Suppressor macrophage (primary cell): ENCODE measurements at regions not wholly inside any gene's neighbourhood (a gene's known extent, or its start where the extent isn't known, plus 50 kb on each side); places are given as distances from the start of the nearest gene placed in this dataset.
"Not testable (repeated sequence)": the region's sequence is repeated elsewhere in the genome, so short reads cannot be mapped to it uniquely, and the experiment has no call there.

Source experiments
- DNase-seq, 4 experiments: peaks; one replicate each; pipeline ENCODE4 v3.0.0-alpha.2; 2020 to 2022

DNA sequence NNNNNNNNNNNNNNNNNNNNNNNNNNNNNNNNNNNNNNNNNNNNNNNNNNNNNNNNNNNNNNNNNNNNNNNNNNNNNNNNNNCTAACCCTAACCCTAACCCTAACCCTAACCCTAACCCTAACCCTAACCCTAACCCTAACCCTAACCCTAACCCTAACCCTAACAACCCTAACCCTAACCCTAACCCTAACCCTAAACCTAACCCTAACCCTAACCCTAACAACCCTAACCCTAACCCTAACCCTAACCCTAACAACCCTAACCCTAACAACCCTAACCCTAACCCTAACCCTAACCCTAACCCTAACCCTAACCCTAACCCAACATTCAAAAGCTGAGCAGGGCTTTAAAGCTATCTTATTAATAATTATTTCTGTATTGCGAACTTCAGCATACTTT lies 182.5 kb upstream of the FAM20C start:
- peak in 1 of 4 experiments; percentile 11 for DNase-seq

DNA sequence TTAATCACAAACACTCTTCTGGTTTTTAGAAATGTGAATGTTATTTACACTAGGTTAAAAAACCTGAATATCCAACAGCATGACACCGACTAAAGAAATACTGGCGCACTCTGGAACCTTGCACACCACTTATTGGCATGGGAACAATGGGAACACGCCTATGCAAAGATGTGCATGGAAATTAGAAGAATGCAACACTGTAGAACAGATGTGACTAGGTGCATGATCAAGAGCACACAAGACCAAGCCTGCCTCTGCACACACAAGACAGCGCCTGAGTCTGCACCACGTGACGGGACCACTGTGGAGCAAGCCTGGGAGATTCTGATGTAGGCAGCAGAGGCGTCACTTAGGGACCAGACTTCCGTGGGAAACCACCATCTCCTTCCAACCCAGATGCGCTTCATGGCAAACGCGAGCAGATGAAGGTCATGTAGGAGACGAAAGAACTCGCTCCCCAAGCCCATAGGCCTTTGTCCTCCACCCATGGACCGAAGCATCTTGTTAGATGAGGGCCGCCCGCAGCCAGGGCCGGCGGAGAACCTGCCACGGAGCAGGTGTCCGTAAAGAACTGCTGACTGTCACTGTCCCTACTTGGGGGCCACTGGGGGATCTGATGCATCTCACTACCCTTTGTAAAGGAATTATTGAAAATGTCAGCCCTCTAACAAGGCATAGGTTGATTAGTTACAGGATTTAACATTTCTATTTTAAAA lies 159.6 kb upstream of the FAM20C start:
- DNase-seq: not testable (repeated sequence)

- peak; percentile 41 to 66 (median 53) for DNase-seq
Observed at GRCh38 chr7:35121-35541, 157.2 kb upstream of the FAM20C start.

DNA sequence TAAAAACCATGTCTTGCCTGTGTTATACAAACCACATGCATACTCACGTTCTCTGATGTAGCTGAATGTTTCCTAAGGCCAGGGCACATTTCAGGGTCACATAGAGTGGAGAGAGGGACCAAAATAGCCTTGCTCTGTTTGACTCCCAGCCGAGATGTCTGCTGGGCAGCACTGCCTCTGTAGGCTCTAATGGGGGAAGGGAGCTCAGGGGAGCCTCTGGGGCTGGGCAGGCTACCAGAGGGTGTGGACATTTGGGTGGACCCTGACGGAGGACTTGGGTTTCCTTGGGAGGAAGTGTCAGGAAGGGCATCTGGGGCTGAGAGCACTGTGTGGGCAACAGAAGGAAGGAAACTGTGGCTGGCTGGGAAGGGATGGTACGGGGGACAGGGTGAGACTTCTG lies 155.8 kb upstream of the FAM20C start:
- not testable (repeated sequence) for DNase-seq

DNA sequence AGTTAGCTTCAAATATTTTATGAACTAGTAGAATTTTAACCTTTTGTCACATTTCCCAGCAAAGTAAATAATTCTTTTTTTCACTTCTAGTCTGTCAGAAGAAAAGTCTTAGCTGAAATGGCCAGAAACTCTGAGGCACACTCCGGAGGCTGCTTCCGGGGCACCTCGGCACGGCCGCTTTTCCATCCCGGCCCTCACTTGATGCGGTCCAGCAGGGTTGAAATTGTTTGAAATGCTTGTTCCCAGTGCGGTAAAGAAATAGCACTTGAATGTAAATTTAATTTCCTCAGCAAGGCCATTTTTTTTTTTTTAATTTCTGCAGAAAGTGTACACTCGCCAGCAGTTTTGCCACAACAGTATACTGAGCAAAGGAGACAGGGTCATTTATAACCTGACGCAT lies 154.7 kb upstream of the FAM20C start:
- not testable (repeated sequence) for DNase-seq

GRCh38 chr7:38444-38843 lies 153.9 kb upstream of the FAM20C start:
- peak in 1 of 4 experiments; percentile 56 for DNase-seq

DNA sequence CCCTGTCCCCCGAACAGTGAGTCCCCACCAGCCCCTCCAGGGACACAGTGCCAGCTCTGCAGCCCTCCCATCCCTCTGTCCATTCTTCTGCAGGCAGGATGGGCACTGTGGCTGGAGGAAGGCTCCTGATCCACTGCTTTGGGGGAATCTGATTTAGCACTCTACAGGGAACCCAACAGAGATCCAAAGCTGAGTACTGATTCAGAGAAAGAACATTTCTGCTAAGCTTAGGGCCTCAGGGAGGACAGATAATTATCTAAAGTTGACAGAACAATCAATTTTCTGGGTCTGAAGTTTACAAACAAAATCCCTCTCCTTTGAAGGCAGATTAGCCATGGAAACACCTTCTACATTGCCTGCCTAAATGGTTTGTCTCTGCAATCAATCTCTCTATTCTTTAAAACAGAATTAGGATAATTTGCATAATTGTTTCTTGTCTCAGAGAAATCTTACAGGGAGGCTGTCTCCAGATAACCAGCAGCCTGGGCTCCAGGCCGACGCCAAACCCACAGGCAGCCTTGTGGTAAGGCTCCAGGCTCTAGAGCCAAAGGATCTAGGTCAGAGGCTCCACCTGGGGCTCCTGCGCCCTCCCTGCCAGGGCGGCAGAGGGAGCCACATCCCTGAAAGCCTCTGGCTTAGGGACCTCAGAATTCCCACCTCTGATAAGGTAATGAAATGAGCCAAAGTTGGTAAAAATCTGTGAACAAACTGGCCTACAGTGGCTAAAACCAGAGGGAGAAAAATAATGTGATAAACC lies 152.2 kb upstream of the FAM20C start:
- DNase-seq: peak in 1 of 4 experiments; percentile 36

- peak in 2 of 4 experiments; percentile 41 to 47 for DNase-seq
Observed at GRCh38 chr7:40799-41750, 151.3 kb upstream of the FAM20C start.

DNA sequence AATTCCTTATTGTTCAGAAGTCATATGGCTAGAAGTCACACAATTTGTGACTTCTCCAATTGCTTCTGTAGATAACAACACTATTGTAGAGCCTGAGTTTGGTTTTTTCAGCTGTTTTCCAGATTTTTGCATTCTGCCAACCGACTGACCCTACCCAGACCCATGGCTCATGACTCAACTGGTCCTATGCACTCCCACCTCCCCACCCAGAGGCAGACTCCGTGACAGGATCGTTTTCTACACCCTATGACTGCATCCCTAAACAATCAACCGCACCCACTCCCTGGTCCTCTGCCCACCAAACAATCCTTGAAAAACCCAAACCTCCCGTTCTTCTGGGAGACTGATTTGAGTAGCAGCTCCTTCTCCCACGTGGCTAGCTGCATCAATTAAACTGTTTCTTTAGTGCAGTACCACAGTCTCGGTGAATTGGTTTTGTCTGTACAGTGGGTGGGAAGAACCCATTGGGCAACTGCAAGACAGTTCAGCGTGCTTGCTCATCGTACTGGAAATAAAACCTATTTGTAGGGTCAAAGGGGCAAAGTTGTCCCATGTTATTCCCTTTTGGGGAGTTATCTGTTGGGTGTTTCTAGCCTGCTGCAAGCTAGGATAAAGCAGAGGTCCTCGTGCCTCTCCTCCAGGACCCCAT lies 150.3 kb upstream of the FAM20C start:
- DNase-seq: peak in 3 of 4 experiments; percentile 48 to 50 (median 49)

DNA sequence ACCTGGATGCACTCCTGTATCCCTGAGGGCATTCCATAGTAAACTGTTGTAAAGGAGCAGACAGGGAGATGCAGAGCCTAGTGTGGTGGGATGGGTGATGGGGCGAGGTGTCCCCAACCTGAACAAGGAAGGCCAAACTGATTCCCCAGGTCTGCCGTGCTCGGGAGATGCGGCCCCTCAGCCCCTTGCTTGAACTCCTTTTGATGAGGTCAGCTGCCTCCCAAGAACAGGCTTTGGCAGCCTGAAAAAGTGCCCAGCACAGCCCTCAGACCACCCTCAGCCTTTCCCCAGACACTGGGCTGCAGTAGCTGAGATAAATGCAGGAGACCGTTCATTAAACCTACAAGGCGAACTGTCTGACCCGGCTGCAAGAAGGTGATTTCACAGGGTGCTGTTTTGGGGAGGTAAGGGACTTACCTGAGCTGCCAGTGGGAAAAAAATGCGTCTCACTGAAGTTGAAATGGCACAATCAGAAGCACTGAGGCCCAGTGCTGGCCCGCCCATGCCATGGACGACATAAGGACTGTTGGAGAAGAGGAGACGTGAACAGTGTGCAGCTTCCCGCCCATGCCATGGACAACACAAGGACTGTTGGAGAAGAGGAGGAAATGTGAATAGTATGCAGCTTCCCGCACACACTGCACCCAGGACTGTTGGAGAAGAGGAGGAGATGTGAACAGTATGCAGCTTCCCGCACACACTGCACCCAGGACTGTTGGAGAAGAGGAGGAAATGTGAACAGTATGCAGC lies 148.4 kb upstream of the FAM20C start:
- DNase-seq: no peak

DNA sequence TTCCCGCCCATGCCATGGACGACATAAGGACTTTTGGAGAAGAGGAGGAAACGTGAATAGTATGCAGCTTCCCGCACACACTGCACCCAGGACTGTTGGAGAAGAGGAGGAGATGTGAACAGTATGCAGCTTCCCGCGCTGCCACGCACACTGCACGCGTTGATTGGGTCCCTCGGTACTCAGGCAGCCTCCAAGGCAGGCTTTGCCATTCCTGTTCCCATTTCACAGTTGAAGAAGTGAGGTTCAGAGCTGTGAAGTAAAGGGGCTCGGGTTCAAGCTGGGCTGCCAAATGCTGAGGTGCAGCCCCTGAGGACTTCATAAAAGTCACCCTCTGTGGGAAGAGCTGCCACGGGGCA lies 147.9 kb upstream of the FAM20C start:
- no peak for DNase-seq

- peak in 3 of 4 experiments; percentile 20 to 36 (median 34) for DNase-seq
Observed at GRCh38 chr7:45106-46090, 147.0 kb upstream of the FAM20C start.

DNA sequence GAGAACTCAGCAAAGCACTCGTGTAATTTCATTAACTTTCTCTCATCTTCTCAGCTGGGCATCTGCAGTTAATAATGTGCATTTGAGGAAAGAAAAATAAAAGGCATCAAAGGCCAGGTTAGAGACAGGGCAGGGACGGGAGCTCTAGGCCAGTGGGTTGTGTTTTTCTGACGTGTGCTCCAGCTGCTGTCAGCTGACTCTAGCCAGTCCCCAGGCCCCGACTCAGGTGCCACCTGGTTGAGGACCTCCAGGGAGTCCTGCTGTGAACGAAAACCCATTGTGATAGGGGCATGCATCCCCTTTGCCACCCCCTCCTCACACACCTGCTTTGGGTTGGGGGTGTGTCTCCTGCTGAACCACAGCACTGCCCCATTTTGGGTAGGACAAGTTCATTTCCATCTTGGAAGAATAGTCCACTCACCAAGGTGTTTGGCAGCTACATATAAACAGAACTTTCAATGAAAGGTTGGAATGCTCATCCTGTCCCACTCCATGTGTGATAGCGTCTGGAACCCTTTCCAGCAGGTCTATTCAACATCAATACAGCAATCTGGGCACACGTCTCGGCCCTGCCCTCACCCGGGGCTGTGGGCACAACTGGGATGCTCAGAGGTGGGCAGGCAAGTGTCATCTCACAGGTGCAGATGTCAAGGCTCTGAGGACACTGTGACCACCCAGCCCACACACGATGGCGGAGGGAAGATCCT lies 146.1 kb upstream of the FAM20C start:
- no peak for DNase-seq

DNA sequence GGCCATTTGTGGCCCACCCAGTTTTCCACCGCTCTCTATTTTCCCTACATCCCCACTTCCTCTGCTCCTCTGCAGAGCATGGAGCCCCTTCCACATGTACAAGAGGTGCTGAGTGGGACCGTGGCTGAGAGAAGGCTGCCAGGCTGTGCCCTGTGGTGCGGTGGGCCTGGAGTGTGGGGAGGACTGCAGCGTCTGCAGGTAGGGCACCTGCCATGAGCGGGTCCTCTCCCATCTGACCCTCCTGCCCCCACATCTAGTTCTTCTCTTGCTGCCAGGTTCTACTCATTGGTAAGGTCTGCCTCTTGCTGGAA lies 145.6 kb upstream of the FAM20C start:
- DNase-seq: no peak

- DNase-seq: peak in 2 of 4 experiments; percentile 37 to 54
Observed at GRCh38 chr7:51456-52068, 140.8 kb upstream of the FAM20C start.

GRCh38 chr7:52100-52499 lies 140.3 kb upstream of the FAM20C start:
- DNase-seq: no peak

DNA sequence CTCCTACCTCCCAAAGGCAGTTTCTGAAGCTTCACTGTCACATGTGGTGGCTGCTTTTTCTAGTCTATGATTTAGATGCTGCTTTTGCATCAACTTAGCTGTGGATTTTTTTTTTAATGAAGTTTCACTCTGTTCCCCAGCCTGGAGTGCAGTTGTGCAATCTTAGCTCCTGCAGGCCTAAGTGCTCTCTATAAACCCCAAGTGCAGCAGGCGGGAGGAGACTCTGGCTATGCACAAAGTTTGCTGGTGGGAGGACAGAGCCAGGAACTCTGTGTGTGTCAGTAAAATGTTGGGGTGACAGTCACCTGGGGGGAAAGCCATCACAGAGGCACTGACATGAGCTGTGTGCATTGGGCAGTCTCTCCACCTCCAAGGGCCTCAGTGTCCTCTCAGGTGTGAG lies 138.8 kb upstream of the FAM20C start:
- DNase-seq: peak in 2 of 4 experiments; percentile 10 to 35

GRCh38 chr7:54615-55014 lies 137.8 kb upstream of the FAM20C start:
- DNase-seq: no peak

- no peak for DNase-seq
Observed at GRCh38 chr7:55690-56248, 136.6 kb upstream of the FAM20C start.
